ENCODE measurements at regions not wholly inside any gene's neighbourhood (a gene's known extent, or its start where the extent isn't known, plus 50 kb on each side); places are given as distances from the start of the nearest gene placed in this dataset.

GRCh38 chr16:64242492-64242891 is 879.4 kb downstream of the CDH11 start:
- Histone ChIP-seq H3K27me3 (ENCODE audit: insufficient read depth, low read depth, severe bottlenecking) (no peaks in the 10 kb centered on the region), H3K9me3 (ENCODE audit: severe bottlenecking) (no peaks in the 10 kb centered on the region), H3K27ac (no peak overlapping the region), H3K36me3 (no peaks in the 10 kb centered on the region), H3K4me3 (ENCODE audit: low read depth, low read length) (no peak overlapping the region)
- no peak for TF ChIP-seq CTCF (IDR thresholded peaks at IDR 0.05; ENCODE audit: low read depth, low read length)
- DNase-seq: no peak

- Histone ChIP-seq H3K27ac (no peak overlapping the region), H3K4me3 (ENCODE audit: low read depth, low read length) (no peak overlapping the region), H3K9me3 (ENCODE audit: severe bottlenecking) (no peaks in the 10 kb centered on the region), H3K36me3 (no peaks in the 10 kb centered on the region), H3K27me3 (ENCODE audit: insufficient read depth, low read depth, severe bottlenecking) (no peaks in the 10 kb centered on the region)
- DNase-seq: no peak
- no peak for TF ChIP-seq CTCF (IDR thresholded peaks at IDR 0.05; ENCODE audit: low read depth, low read length)
These were observed 881.3 kb downstream of the CDH11 start for GRCh38 chr16:64240586-64240985.

GRCh38 chr16:64238571-64238970 is 883.3 kb downstream of the CDH11 start:
- Histone ChIP-seq H3K4me3 (ENCODE audit: low read depth, low read length) (no peak overlapping the region), H3K27ac (no peak overlapping the region), H3K27me3 (ENCODE audit: insufficient read depth, low read depth, severe bottlenecking) (no peaks in the 10 kb centered on the region), H3K36me3 (no peaks in the 10 kb centered on the region), H3K9me3 (ENCODE audit: severe bottlenecking) (no peaks in the 10 kb centered on the region)
- TF ChIP-seq CTCF (IDR thresholded peaks at IDR 0.05; ENCODE audit: low read depth, low read length): no peak
- DNase-seq: no peak

GRCh38 chr16:64236316-64236715 is 885.5 kb downstream of the CDH11 start:
- H3K27ac ChIP-seq: no peak overlapping the region
- no peaks in the 10 kb centered on the region for H3K36me3 ChIP-seq
- no peaks in the 10 kb centered on the region for H3K27me3 ChIP-seq (ENCODE audit: insufficient read depth, low read depth, severe bottlenecking)
- DNase-seq: no peak
- TF ChIP-seq CTCF (IDR thresholded peaks at IDR 0.05; ENCODE audit: low read depth, low read length): no peak
- H3K9me3 ChIP-seq (ENCODE audit: severe bottlenecking): no peaks in the 10 kb centered on the region
- no peak overlapping the region for H3K4me3 ChIP-seq (ENCODE audit: low read depth, low read length)

GRCh38 chr16:64234200-64234599 is 887.7 kb downstream of the CDH11 start:
- no peak for DNase-seq
- Histone ChIP-seq H3K4me3 (ENCODE audit: low read depth, low read length) (no peak overlapping the region), H3K9me3 (ENCODE audit: severe bottlenecking) (no peaks in the 10 kb centered on the region), H3K36me3 (no peaks in the 10 kb centered on the region), H3K27me3 (ENCODE audit: insufficient read depth, low read depth, severe bottlenecking) (no peaks in the 10 kb centered on the region), H3K27ac (no peak overlapping the region)
- no peak for TF ChIP-seq CTCF (IDR thresholded peaks at IDR 0.05; ENCODE audit: low read depth, low read length)

- Histone ChIP-seq H3K27me3 (ENCODE audit: insufficient read depth, low read depth, severe bottlenecking) (no peaks in the 10 kb centered on the region), H3K27ac (no peak overlapping the region), H3K4me3 (ENCODE audit: low read depth, low read length) (no peak overlapping the region), H3K36me3 (no peaks in the 10 kb centered on the region), H3K9me3 (ENCODE audit: severe bottlenecking) (peaks cover 3% of the 10 kb centered on the region)
- TF ChIP-seq CTCF (IDR thresholded peaks at IDR 0.05; ENCODE audit: low read depth, low read length): no peak
- DNase-seq: no peak
These were observed 896.2 kb downstream of the CDH11 start for GRCh38 chr16:64225696-64226095.
